Activated T-cell treated with anti-CD3 and anti-CD28 coated beads, Interleukin-2, amount 50 U/mL, for 1 hour (primary cell): ENCODE measurements at regions not wholly inside any gene's neighbourhood (a gene's known extent, or its start where the extent isn't known, plus 50 kb on each side); places are given as distances from the start of the nearest gene placed in this dataset.

Source experiments
- DNase-seq: peaks from one replicate; pipeline ENCODE4 v3.0.0-alpha.2; 2020

DNA sequence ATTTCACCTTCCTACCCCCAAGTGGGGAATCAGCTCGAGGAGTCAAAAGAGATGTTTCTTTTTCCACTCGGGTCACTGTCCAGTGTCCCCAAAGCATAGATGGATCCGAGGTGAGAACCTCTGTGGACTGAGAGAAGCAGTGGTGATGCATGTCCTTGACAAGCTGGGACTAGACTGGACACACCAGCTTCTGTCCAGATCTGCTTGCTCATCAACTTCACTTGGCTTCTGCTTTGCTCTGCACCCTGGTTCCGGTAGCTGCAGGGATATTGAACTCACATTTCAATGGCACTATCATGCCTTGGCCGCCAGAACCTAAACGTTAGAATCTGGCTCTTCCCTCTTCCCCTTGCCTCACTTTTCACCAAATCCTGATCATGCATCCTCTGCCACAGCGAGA lies 50.3 kb upstream of the CXCL12 start:
- no peak for DNase-seq

DNA sequence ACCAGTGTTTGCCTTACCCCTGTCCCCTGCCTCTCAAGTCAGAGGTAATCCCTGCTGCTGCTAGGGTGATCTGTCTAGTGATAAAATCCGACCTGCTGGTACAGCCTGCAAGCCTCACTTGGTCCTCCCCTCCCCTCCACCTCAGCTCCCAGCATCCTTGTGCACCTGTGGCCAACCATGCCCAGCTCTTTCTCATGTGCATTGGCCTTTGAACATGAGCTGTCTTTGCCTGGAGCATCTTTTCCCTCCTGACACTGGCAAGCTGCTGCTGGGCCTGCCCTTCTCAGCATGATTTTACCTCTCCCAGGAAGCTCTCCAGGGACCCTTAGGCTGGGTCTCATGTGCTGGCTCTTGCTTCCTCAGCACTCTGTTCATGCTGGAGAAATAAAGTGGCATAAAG lies 51.3 kb upstream of the CXCL12 start:
- no peak for DNase-seq

DNA sequence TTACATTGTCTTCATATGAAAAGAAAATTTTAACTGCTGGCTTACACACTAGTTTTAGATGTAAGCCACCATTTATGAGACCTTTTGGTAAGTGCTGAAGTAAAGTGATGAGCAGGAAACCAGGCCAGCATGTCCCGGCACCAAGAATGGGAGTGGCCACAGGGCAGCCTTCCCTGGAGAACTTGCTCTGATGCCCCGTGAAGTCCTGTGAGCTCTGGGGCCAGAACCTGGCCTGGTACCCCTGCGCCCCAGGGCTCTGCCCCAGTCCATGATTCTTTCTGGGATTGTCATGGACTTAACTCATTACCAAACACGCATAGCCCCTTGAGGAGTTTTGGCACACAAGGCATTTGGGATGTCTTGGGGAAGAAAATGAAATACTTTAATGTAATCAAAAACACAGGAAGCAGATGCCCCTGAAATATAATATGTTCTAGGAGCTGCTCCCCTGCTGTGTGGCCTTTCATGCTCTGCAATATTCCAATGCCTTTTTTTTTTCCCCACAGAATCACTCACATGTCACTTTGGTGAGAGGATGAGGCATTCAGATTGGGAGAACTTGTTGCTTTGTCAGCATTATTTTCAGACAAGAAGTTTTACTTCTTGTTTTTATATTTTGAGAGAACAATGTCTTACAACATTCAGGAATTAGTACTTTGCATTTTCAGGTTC lies 53.1 kb upstream of the CXCL12 start:
- DNase-seq: no peak

GRCh38 chr10:44439239-44439957 lies 54.5 kb upstream of the CXCL12 start:
- no peak for DNase-seq

GRCh38 chr10:44439958-44440244 lies 55.0 kb upstream of the CXCL12 start:
- DNase-seq: no peak

- no peak for DNase-seq
Measured at GRCh38 chr10:44457259-44457658, 72.4 kb upstream of the CXCL12 start.

DNA sequence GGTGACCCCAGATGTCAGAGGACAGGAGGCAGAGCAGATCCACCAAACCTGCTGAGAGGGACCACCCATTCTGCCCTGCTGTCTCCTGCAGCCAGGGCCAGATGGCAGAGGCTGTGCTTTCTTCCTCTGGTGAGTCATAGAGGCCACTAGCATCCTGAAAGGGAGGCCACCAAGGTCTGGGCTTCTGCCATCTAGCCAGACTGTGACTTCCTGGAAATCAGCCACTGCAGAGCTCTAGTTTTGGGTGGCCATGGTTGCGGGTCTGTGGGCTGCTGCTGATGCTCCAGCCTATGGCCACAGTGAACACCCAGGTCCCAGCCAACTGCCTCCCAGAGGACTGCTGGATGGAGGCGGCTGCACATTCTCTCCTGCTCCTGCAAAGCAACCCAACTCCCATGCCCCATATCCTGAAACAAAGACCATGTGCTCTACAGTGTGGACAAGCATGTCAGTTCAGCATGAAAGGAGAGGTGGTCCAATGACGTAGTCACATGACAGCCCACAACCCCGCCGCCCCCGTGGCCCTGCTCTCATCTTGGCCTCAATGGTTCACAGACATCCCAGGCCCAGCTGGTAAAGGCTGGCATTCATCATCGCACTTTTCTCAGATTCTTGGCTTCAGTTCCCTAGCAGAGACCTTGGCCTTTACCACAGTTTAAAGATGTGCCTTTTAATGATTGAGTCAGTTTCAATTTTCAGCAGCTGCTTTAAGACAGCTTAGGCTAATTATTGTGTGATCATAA lies 73.9 kb upstream of the CXCL12 start:
- DNase-seq: no peak

- no peak for DNase-seq
Measured at GRCh38 chr10:44459671-44460070, 74.8 kb upstream of the CXCL12 start.

GRCh38 chr10:44460416-44460815 lies 75.5 kb upstream of the CXCL12 start:
- no peak for DNase-seq

DNA sequence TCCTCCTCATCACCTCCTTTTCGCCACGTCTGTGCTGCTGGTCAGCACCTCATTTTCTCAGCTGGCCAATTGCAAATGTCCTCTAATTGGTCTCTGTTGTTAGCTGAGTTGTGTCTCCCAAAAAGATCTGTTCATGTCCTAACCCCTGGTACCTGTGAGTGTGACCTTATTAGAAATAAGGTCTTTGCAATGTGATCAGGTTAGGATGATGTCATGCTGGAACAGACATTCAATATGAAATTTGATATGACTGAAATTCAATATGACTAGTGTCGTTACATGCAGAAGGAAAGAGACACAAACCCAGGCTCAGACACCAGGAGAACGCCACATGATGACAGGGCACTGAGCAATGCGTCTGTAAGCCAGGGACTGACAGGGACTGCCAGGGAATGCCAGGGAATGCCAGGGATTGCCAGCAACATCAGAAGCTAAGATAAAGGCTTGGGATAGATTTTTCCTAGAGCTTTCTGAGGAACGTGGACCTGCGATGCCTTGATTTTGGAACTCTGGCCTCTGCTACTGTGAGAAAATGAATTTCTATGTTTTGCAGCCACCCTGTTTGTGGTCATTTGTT lies 77.5 kb upstream of the CXCL12 start:
- no peak for DNase-seq

DNA sequence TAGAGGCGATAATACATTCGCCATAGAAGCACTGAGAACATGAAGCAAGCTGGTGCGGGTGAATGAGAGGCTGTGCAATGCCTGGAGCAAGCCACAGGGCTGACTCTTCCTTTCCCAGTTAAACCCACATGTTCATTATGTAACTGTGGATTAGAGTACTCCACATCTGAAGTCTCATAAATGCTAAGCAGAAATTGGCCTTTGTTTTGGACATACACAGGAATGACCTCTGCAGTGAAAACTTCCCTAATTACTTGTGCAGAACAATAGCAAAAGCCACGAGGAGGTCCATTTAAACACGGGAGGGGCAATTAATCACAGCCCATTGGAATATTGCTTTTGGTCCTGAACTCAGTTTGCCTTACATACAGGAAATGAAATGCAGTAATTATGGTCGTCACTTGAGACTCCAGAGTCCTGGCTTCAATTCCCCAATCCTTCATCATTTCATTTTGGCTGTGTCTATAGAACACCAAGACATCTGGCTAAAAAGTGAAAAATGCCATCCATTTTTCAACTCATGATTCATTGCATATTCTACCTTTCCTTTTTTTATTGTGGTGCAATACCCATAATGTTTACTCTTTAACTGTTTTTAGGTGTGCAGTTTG lies 78.7 kb upstream of the CXCL12 start:
- DNase-seq: no peak

DNA sequence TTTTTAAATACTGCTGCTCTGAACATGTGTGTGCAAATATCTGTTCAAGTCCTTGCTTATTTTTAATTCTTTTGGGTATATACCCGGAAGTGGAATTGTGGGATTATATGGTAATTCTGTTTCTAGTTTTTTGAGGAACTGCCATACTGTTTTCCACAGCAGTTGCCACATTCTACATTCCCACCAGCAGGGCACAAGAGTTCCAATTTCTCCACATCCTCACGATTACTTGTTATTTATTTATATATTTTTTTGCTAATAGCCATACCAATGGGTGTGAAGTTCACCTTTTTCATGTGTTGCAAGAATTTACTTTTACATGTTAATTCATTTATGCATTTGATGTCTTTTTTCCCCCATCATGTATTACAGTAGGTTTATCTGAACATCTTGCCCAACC lies 79.6 kb upstream of the CXCL12 start:
- DNase-seq: no peak

GRCh38 chr10:44465401-44466115 lies 80.7 kb upstream of the CXCL12 start:
- DNase-seq: no peak

DNA sequence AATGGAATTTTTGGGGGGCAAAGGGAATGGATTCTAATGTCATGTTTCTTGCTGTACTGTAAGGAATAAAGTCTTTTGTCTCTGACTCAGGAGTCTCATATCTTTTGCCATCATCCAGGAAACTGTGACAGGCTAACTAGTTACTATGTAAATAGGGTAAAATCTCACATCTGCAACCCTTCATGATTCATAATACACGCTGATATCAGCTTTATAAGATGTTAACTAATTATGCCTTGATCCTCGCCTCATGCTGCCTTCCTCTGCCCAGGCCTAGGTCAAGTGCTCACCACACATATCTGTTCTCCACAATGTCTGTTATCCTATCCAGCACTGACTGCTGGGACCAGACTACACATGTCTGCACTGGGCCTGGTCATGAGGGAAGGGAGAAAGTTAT lies 81.3 kb upstream of the CXCL12 start:
- no peak for DNase-seq

GRCh38 chr10:44467090-44467489 lies 82.2 kb upstream of the CXCL12 start:
- no peak for DNase-seq

DNA sequence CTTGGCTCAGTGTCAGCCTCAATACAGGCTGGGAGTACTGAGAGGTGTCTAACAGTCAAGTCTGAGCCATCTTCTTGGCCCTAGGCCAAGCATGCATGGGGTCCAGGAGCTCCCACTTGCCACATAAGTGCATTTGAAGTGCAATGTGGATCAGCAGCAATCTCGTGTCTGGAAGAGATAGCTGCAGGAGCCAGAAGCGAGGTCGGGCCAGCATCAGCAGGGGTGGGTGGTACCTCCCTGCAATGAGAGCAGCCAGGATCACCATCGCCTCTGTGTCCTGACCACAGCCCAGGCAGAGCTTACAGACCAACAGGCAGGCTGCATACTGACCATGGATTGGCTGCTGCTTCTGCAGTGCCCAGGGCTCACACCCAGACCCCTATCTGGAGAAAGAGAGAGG lies 83.0 kb upstream of the CXCL12 start:
- DNase-seq: no peak

- no peak for DNase-seq
Measured at GRCh38 chr10:44468525-44468924, 83.6 kb upstream of the CXCL12 start.

DNA sequence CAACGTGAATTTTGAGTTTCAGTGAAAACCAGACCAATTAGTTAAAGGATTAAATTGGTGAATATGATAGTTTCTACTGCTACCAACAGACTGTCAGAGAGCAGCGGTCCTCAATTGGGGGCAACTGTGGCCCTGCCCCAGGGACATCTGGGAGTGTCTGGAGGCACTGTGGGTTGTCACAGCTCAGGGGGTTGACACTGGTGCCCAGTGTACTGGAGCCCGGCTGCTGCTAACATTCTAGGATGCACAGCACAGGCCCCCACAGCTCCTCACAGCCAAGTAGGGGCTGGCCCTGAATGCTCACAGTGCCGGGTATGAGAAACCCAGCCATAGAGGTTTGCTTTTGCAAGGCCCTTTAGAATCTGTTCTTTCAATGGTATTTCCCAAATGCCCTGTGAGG lies 84.1 kb upstream of the CXCL12 start:
- no peak for DNase-seq

DNA sequence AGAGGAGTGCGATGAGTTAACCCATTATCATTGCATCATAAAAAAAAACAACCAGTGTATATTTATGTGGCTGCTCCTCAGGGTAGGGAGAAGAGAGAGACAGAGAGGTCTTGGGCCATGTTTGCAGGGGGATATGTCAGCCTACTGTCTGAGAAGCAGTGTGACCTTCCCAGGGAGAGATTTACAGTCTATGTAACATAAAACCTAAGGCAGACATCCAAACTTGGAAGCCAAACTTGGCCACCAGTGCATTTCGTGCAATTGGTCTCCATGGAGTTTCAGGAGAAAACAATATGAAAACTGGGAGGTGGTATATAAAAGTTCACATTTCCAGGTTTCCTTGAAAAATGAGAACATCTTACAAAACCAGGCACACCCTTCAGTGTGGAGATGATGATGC lies 85.9 kb upstream of the CXCL12 start:
- no peak for DNase-seq

DNA sequence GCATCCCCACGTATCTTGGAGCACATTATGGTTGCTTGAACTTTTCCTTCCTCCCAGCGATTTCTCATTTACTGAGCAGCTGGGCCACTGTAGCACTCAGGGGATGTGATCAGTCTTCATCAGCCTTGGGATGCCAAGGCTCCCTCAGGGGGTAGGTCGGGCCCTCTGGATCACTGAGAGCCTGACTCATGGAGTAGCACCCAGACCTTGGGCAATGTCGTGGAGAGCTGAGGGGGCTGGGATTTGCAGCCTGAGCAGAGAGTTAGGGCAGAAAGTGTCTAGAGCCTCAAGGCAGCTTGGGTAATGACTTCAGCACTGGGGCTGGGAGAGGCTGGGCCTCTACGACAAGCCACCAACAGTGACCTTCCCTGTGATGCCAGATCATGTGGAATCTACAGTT lies 86.5 kb upstream of the CXCL12 start:
- no peak for DNase-seq

GRCh38 chr10:44473146-44473545 lies 88.2 kb upstream of the CXCL12 start:
- DNase-seq: no peak

GRCh38 chr10:44476409-44477045 lies 91.6 kb upstream of the CXCL12 start:
- DNase-seq: no peak

DNA sequence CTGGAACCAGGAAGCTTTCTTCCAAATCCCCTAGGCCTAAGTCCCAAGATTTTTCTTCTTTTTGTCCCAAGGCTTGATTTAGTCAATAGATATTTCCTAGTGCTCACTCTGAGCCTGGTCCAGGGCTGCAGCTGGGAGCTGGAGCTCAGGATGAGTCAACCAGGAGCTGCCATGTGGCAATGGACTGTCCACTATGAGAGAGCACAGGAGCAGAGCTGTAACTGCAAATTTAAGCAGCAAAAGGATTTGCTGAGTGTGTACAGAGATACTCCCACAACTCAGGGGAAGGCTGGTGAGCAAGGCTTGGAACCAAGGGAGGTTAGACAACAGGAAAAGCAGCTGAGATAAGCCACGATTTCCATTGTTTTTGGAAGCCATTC lies 92.1 kb upstream of the CXCL12 start:
- DNase-seq: no peak
